ENCODE measurements at regions not wholly inside any gene's neighbourhood (a gene's known extent, or its start where the extent isn't known, plus 50 kb on each side); places are given as distances from the start of the nearest gene placed in this dataset.

- in situ Hi-C loops (cut with HindIII; ENCODE audit: low pct_unique_long_range_greater_than_20kb, low sequenced_read_pairs) (no loop called here), intact Hi-C loops (cut with micrococcal nuclease; ENCODE audit: unreplicated experiment) (no loop called here)
- Histone ChIP-seq H3K27me3 (ENCODE audit: control insufficient read depth, insufficient read depth, low read length) (no peaks in the 10 kb centered on the region), H3K27ac (ENCODE audit: low read length) (no peak overlapping the region), H3K4me1 (ENCODE audit: control insufficient read depth, insufficient read depth, low read length) (no peaks in the 10 kb centered on the region), H3K9me3 (ENCODE audit: control insufficient read depth, insufficient read depth, low read depth, low read length) (no peaks in the 10 kb centered on the region), H3K36me3 (ENCODE audit: control insufficient read depth, insufficient read depth, low read length) (no peaks in the 10 kb centered on the region), H3K4me3 (ENCODE audit: low read depth in 2 of 2, low read length in 2 of 2) (no peak overlapping the region)
- POLR2A ChIA-PET: interaction anchor here (0.6 kb wide), 1 partner anchor 160 kb away, joined by 4 read pairs; no protein-coding TSS in a partner anchor
- ATAC-seq (no peak), DNase-seq (ENCODE audit: low read depth, low spot score) (no peak)
- CTCF ChIA-PET: no interaction called here
- no TSS peak for BruUV-seq (replicated peaks)
- TF ChIP-seq TCF7L2 (IDR thresholded peaks at IDR 0.05; ENCODE audit: low read depth, low read length): no peak
These were observed 216.2 kb upstream of the ARHGAP20 start for GRCh38 chr11:110928391-110928790.

- Histone ChIP-seq H3K4me3 (ENCODE audit: low read depth in 2 of 2, low read length in 2 of 2) (no peak overlapping the region), H3K36me3 (ENCODE audit: control insufficient read depth, insufficient read depth, low read length) (no peaks in the 10 kb centered on the region), H3K4me1 (ENCODE audit: control insufficient read depth, insufficient read depth, low read length) (no peaks in the 10 kb centered on the region), H3K27me3 (ENCODE audit: control insufficient read depth, insufficient read depth, low read length) (no peaks in the 10 kb centered on the region), H3K9me3 (ENCODE audit: control insufficient read depth, insufficient read depth, low read depth, low read length) (no peaks in the 10 kb centered on the region), H3K27ac (ENCODE audit: low read length) (no peak overlapping the region)
- in situ Hi-C loops (cut with HindIII; ENCODE audit: low pct_unique_long_range_greater_than_20kb, low sequenced_read_pairs) (no loop called here), intact Hi-C loops (cut with micrococcal nuclease; ENCODE audit: unreplicated experiment) (no loop called here)
- BruUV-seq (replicated peaks): no TSS peak
- POLR2A ChIA-PET: no interaction called here
- CTCF ChIA-PET: no interaction called here
- TF ChIP-seq TCF7L2 (IDR thresholded peaks at IDR 0.05; ENCODE audit: low read depth, low read length) (no peak), REST (IDR thresholded peaks at IDR 0.05; ENCODE audit: insufficient read depth in 1 of 2, low read depth in 2 of 2, low read length in 1 of 2) (no peak), POLR2AphosphoS5 (IDR thresholded peaks at IDR 0.05; ENCODE audit: low read depth, low read length) (no peak), SIN3A (IDR thresholded peaks at IDR 0.05; ENCODE audit: borderline replicate concordance, insufficient read depth, low read depth, low read length) (no peak), CTCF (IDR thresholded peaks at IDR 0.05) (no peak)
- ATAC-seq: no peak
- no peak for DNase-seq (ENCODE audit: low read depth, low spot score)
These were observed 209.7 kb upstream of the ARHGAP20 start for GRCh38 chr11:110921742-110922521.

GRCh38 chr11:110919241-110919922 lies 207.1 kb upstream of the ARHGAP20 start:
- ChIA-PET POLR2A (no interaction called here), CTCF (no interaction called here)
- TF ChIP-seq CTCF (IDR thresholded peaks at IDR 0.05): no peak
- TF ChIP-seq REST (IDR thresholded peaks at IDR 0.05; ENCODE audit: insufficient read depth in 1 of 2, low read depth in 2 of 2, low read length in 1 of 2): no peak
- no peak for TF ChIP-seq TCF7L2 (IDR thresholded peaks at IDR 0.05; ENCODE audit: low read depth, low read length)
- TF ChIP-seq SIN3A (IDR thresholded peaks at IDR 0.05; ENCODE audit: borderline replicate concordance, insufficient read depth, low read depth, low read length): no peak
- no peak for TF ChIP-seq POLR2AphosphoS5 (IDR thresholded peaks at IDR 0.05; ENCODE audit: low read depth, low read length)
- DNase-seq (ENCODE audit: low read depth, low spot score) (no peak), ATAC-seq (no peak)
- BruUV-seq (replicated peaks): no TSS peak
- in situ Hi-C loops (cut with HindIII; ENCODE audit: low pct_unique_long_range_greater_than_20kb, low sequenced_read_pairs): no loop called here
- Histone ChIP-seq H3K9me3 (ENCODE audit: control insufficient read depth, insufficient read depth, low read depth, low read length) (no peaks in the 10 kb centered on the region), H3K27ac (ENCODE audit: low read length) (no peak overlapping the region), H3K4me3 (ENCODE audit: low read depth in 2 of 2, low read length in 2 of 2) (no peak overlapping the region), H3K27me3 (ENCODE audit: control insufficient read depth, insufficient read depth, low read length) (no peaks in the 10 kb centered on the region), H3K36me3 (ENCODE audit: control insufficient read depth, insufficient read depth, low read length) (no peaks in the 10 kb centered on the region), H3K4me1 (ENCODE audit: control insufficient read depth, insufficient read depth, low read length) (no peaks in the 10 kb centered on the region)
- intact Hi-C loops (cut with micrococcal nuclease; ENCODE audit: unreplicated experiment): no loop called here
